DOHH2 (cell line): ENCODE measurements at regions not wholly inside any gene's neighbourhood (a gene's known extent, or its start where the extent isn't known, plus 50 kb on each side); places are given as distances from the start of the nearest gene placed in this dataset.

Experiments used
- H3F3A ChIP-seq: fragments of 200-600 bp; sonication (generic), shearing (Covaris generic); 2 replicates; pipeline ENCODE4 v1.6.0; 2016; ENCODE audit warnings: antibody characterized with exemption, mild to moderate bottlenecking; ENCODE audit not compliant: control insufficient read depth, insufficient read depth
- H3K27ac ChIP-seq: fragments of 200-600 bp; sonication (generic); 2 replicates; pipeline ENCODE4 v1.5.1; 2014; ENCODE audit warnings: low read depth, mild to moderate bottlenecking, low read length, moderate library complexity
- H3K27me3 ChIP-seq: fragments of 200-600 bp; sonication (generic); 2 replicates; pipeline ENCODE4 v1.6.1; 2014; ENCODE audit warnings: mild to moderate bottlenecking, low read length, mixed read lengths; ENCODE audit not compliant: control insufficient read depth
- H3K36me3 ChIP-seq: fragments of 200-600 bp; sonication (generic); 2 replicates; pipeline ENCODE4 v1.6.1; 2014; ENCODE audit warnings: mild to moderate bottlenecking, low read length, moderate library complexity, mixed read lengths; ENCODE audit not compliant: control insufficient read depth
- H3K4me1 ChIP-seq: fragments of 200-600 bp; sonication (generic); 2 replicates; pipeline ENCODE4 v1.6.1; 2014; ENCODE audit warnings: mild to moderate bottlenecking, low read length, mixed read lengths; ENCODE audit not compliant: control insufficient read depth
- H3K4me2 ChIP-seq: fragments of 200-600 bp; sonication (generic); 2 replicates; pipeline ENCODE4 v1.6.0; 2014; ENCODE audit warnings: mild to moderate bottlenecking, low read length, moderate library complexity
- H3K4me3 ChIP-seq: fragments of 200-600 bp; sonication (generic); 2 replicates; pipeline ENCODE4 v1.5.1; 2014; ENCODE audit warnings: mild to moderate bottlenecking, low read length, mixed read lengths
- H3K79me2 ChIP-seq: fragments of 200-600 bp; sonication (generic); 2 replicates; pipeline ENCODE4 v1.6.1; 2014; ENCODE audit warnings: mild to moderate bottlenecking, low read length, mixed read lengths; ENCODE audit not compliant: control insufficient read depth
- H3K9me2 ChIP-seq: fragments of 200-600 bp; sonication (generic); replicated peaks from 2 replicates; pipeline ENCODE4 v1.6.1; 2014; ENCODE audit warnings: mild to moderate bottlenecking, low read length, mixed read lengths; ENCODE audit not compliant: control insufficient read depth
- H3K9me3 ChIP-seq: fragments of 200-600 bp; sonication (generic); 2 replicates; pipeline ENCODE4 v1.6.1; 2014; ENCODE audit warnings: antibody characterized with exemption, low read length, mixed read lengths; ENCODE audit not compliant: control insufficient read depth, insufficient read depth
- H4K20me1 ChIP-seq: fragments of 200-600 bp; sonication (generic); 2 replicates; pipeline ENCODE4 v1.6.0; 2014; ENCODE audit warnings: low read depth, mild to moderate bottlenecking, antibody characterized with exemption, low read length, moderate library complexity; ENCODE audit not compliant: control insufficient read depth, insufficient read depth
- CTCF ChIP-seq: fragments of 200-600 bp; sonication (generic); IDR thresholded peaks from one replicate; pipeline ENCODE4 v1.5.1; 2014; ENCODE audit warnings: antibody characterized with exemption, mild to moderate bottlenecking, low read depth, low read length; ENCODE audit not compliant: poor library complexity, severe bottlenecking
- EZH2phosphoT487 ChIP-seq: fragments of 200-600 bp; sonication (generic); IDR thresholded peaks from 2 replicates; pipeline ENCODE4 v1.6.1; 2017; ENCODE audit warnings: borderline replicate concordance, mild to moderate bottlenecking, antibody characterized with exemption, low read length, moderate library complexity, mixed read lengths

- Histone ChIP-seq H3K27ac (no peak overlapping the region), H3K4me2 (no peak overlapping the region), H3F3A (no peaks in the 10 kb centered on the region), H3K9me3 (no peaks in the 10 kb centered on the region), H3K36me3 (no peaks in the 10 kb centered on the region), H3K4me3 (no peak overlapping the region), H4K20me1 (no peaks in the 10 kb centered on the region), H3K79me2 (no peaks in the 10 kb centered on the region), H3K9me2 (no peaks in the 10 kb centered on the region), H3K4me1 (no peaks in the 10 kb centered on the region), H3K27me3 (no peaks in the 10 kb centered on the region)
- no peak for TF ChIP-seq EZH2phosphoT487
- TF ChIP-seq CTCF = peak; percentile 61
Measured at GRCh38 chr2:191521608-191522208, 156.2 kb upstream of the NABP1 start.

GRCh38 chr2:191522478-191523120, 155.3 kb upstream of the NABP1 start:
- Histone ChIP-seq H3K27ac (no peak overlapping the region), H3K36me3 (no peaks in the 10 kb centered on the region), H3K9me2 (no peaks in the 10 kb centered on the region), H3K79me2 (no peaks in the 10 kb centered on the region), H3K4me2 (no peak overlapping the region), H3K4me3 (no peak overlapping the region), H4K20me1 (no peaks in the 10 kb centered on the region), H3F3A (no peaks in the 10 kb centered on the region), H3K27me3 (no peaks in the 10 kb centered on the region), H3K9me3 (no peaks in the 10 kb centered on the region), H3K4me1 (no peaks in the 10 kb centered on the region)
- no peak for TF ChIP-seq EZH2phosphoT487
- TF ChIP-seq CTCF = no peak

GRCh38 chr2:191526091-191526490, 151.8 kb upstream of the NABP1 start:
- Histone ChIP-seq H3K4me2 (no peak overlapping the region), H3K9me2 (no peaks in the 10 kb centered on the region), H3F3A (no peaks in the 10 kb centered on the region), H3K27ac (no peak overlapping the region), H3K4me3 (no peak overlapping the region), H3K36me3 (no peaks in the 10 kb centered on the region), H3K4me1 (no peaks in the 10 kb centered on the region), H4K20me1 (no peaks in the 10 kb centered on the region), H3K79me2 (no peaks in the 10 kb centered on the region), H3K27me3 (no peaks in the 10 kb centered on the region), H3K9me3 (no peaks in the 10 kb centered on the region)
- TF ChIP-seq CTCF = no peak
